Non-pigmented ciliary epithelial cell (primary cell): ENCODE measurements at regions not wholly inside any gene's neighbourhood (a gene's known extent, or its start where the extent isn't known, plus 50 kb on each side); places are given as distances from the start of the nearest gene placed in this dataset.
A peak's percentile ranks its signal among the peaks of the same experiment; 100 is the strongest.
"Not testable (repeated sequence)": the region's sequence is repeated elsewhere in the genome, so short reads cannot be mapped to it uniquely, and the experiment has no call there.

Experiments
- DNase-seq: peaks from one replicate; pipeline ENCODE4 v3.0.0-alpha.2; 2010; ENCODE audit warnings: low read depth

- no peak for DNase-seq
These were observed 432.7 kb upstream of the ALCAM start for GRCh38 chr3:104933972-104934371.

GRCh38 chr3:104935613-104936012 lies 431.1 kb upstream of the ALCAM start:
- no peak for DNase-seq

GRCh38 chr3:104939196-104939595 lies 427.5 kb upstream of the ALCAM start:
- no peak for DNase-seq

- no peak for DNase-seq
These were observed 424.9 kb upstream of the ALCAM start for GRCh38 chr3:104941785-104942184.

- no peak for DNase-seq
These were observed 422.7 kb upstream of the ALCAM start for GRCh38 chr3:104943974-104944373.

- DNase-seq = no peak
These were observed 418.8 kb upstream of the ALCAM start for GRCh38 chr3:104947943-104948342.

- not testable (repeated sequence) for DNase-seq
These were observed 416.9 kb upstream of the ALCAM start for GRCh38 chr3:104949810-104950209.

GRCh38 chr3:104951426-104951825 lies 415.3 kb upstream of the ALCAM start:
- DNase-seq = peak; percentile 32

GRCh38 chr3:104952146-104952972 lies 414.4 kb upstream of the ALCAM start:
- DNase-seq = peak; percentile 74

GRCh38 chr3:104956620-104957345 lies 409.9 kb upstream of the ALCAM start:
- DNase-seq = no peak

- DNase-seq = no peak
These were observed 406.1 kb upstream of the ALCAM start for GRCh38 chr3:104960579-104960978.

- no peak for DNase-seq
These were observed 404.9 kb upstream of the ALCAM start for GRCh38 chr3:104961851-104962250.

GRCh38 chr3:104974316-104974715 lies 392.4 kb upstream of the ALCAM start:
- no peak for DNase-seq

GRCh38 chr3:104977719-104978118 lies 389.0 kb upstream of the ALCAM start:
- DNase-seq = no peak

GRCh38 chr3:104982130-104982529 lies 384.6 kb upstream of the ALCAM start:
- no peak for DNase-seq

- no peak for DNase-seq
These were observed 378.9 kb upstream of the ALCAM start for GRCh38 chr3:104987859-104988258.

GRCh38 chr3:104988496-104988895 lies 378.2 kb upstream of the ALCAM start:
- DNase-seq = no peak

GRCh38 chr3:104989878-104990277 lies 376.8 kb upstream of the ALCAM start:
- no peak for DNase-seq

GRCh38 chr3:104990758-104991157 lies 376.0 kb upstream of the ALCAM start:
- DNase-seq = no peak

GRCh38 chr3:104992676-104993075 lies 374.0 kb upstream of the ALCAM start:
- DNase-seq = no peak

- DNase-seq = no peak
These were observed 360.5 kb upstream of the ALCAM start for GRCh38 chr3:105006164-105006563.

GRCh38 chr3:105013657-105014056 lies 353.1 kb upstream of the ALCAM start:
- no peak for DNase-seq

- no peak for DNase-seq
These were observed 352.1 kb upstream of the ALCAM start for GRCh38 chr3:105014631-105015030.
